WTC11 (cell line): ENCODE measurements at regions not wholly inside any gene's neighbourhood (a gene's known extent, or its start where the extent isn't known, plus 50 kb on each side); places are given as distances from the start of the nearest gene placed in this dataset.

Source experiments
- ATAC-seq: fragments of 200-7000 bp; cut with Tn5 transposase; 2 replicates; pipeline ENCODE4 v1.10.0; 2021; ENCODE audit warnings: mild to moderate bottlenecking, moderate library complexity
- CTCF ChIA-PET: fragments of 300-600 bp; sonication (Branson Sonifier 250); formaldehyde crosslinking; loops from one replicate; lab custom pipeline; 2021; ENCODE audit warnings: antibody characterized with exemption; lab: Charles Lee
- POLR2A ChIA-PET: fragments of 350-600 bp; sonication (Branson Sonifier 250); formaldehyde crosslinking; loops from one replicate; lab custom pipeline; 2021; ENCODE audit warnings: antibody characterized with exemption; lab: Charles Lee
- DNase-seq: peaks from one replicate; pipeline ENCODE4 v3.0.0; 2021; ENCODE audit warnings: low spot score
- H3K27ac Mint-ChIP-seq: 2 replicates; pipeline ENCODE4 v1.8.0; 2021; ENCODE audit warnings: mixed read lengths
- H3K27me3 Mint-ChIP-seq: 2 replicates; pipeline ENCODE4 v1.8.0; 2021; ENCODE audit warnings: low read depth, mild to moderate bottlenecking, moderate library complexity, mixed read lengths
- H3K36me3 Mint-ChIP-seq: 2 replicates; pipeline ENCODE4 v1.8.0; 2021; ENCODE audit warnings: mixed read lengths
- H3K4me1 Mint-ChIP-seq: 2 replicates; pipeline ENCODE4 v1.8.0; 2022; ENCODE audit warnings: mixed read lengths
- H3K4me3 Mint-ChIP-seq: 2 replicates; pipeline ENCODE4 v1.8.0; 2021; ENCODE audit warnings: mild to moderate bottlenecking, moderate library complexity, mixed read lengths
- H3K9me3 Mint-ChIP-seq: 2 replicates; pipeline ENCODE4 v1.8.0; 2021; ENCODE audit warnings: mixed read lengths
- CREM ChIP-seq: sonication (generic); formaldehyde crosslinking; IDR thresholded peaks from 2 replicates; pipeline ENCODE4 v1.8.1; 2022; ENCODE audit warnings: mild to moderate bottlenecking, missing genetic modification reagents, moderate library complexity
- ERG ChIP-seq: fragments of 250-450 bp; sonication (Bioruptor Pico); IDR thresholded peaks from 2 replicates; pipeline ENCODE4 v1.8.0; 2021; ENCODE audit warnings: mild to moderate bottlenecking
- FOXP1 ChIP-seq: sonication (generic); formaldehyde crosslinking; IDR thresholded peaks from 2 replicates; pipeline ENCODE4 v1.8.0; 2022; ENCODE audit warnings: missing genetic modification reagents, mild to moderate bottlenecking, moderate library complexity, borderline replicate concordance
- FOXP4 ChIP-seq: sonication (generic); formaldehyde crosslinking; IDR thresholded peaks from 2 replicates; pipeline ENCODE4 v1.8.0; 2022; ENCODE audit warnings: mild to moderate bottlenecking, missing genetic modification reagents
- GTF2I ChIP-seq: fragments of 250-450 bp; sonication (Bioruptor Pico); conservative IDR thresholded peaks from 2 replicates; pipeline ENCODE4 v1.4.0; 2021; ENCODE audit warnings: mild to moderate bottlenecking
- HMGA2 ChIP-seq: fragments of 250-450 bp; sonication (Bioruptor Pico); IDR thresholded peaks from 2 replicates; pipeline ENCODE4 v1.4.0; 2021; ENCODE audit warnings: mild to moderate bottlenecking, moderate library complexity
- NFE2L1 ChIP-seq: sonication (generic); formaldehyde crosslinking; IDR thresholded peaks from 2 replicates; pipeline ENCODE4 v1.8.1; 2023; ENCODE audit warnings: missing genetic modification reagents
- OVOL2 ChIP-seq: fragments of 250-450 bp; sonication (Bioruptor Pico); IDR thresholded peaks from 2 replicates; pipeline ENCODE4 v1.9.0; 2021; ENCODE audit warnings: mild to moderate bottlenecking, borderline replicate concordance
- PRRX2 ChIP-seq: fragments of 250-450 bp; sonication (Bioruptor Pico); IDR thresholded peaks from 2 replicates; pipeline ENCODE4 v1.8.0; 2021; ENCODE audit warnings: mild to moderate bottlenecking
- SP1 ChIP-seq: sonication (generic); formaldehyde crosslinking; conservative IDR thresholded peaks from 2 replicates; pipeline ENCODE4 v1.8.1; 2022; ENCODE audit warnings: missing genetic modification reagents
- TEAD4 ChIP-seq: sonication (generic); formaldehyde crosslinking; IDR thresholded peaks from 2 replicates; pipeline ENCODE4 v1.8.0; 2022; ENCODE audit warnings: mild to moderate bottlenecking, missing genetic modification reagents
- ZNF219 ChIP-seq: sonication (generic); formaldehyde crosslinking; IDR thresholded peaks from 2 replicates; pipeline ENCODE4 v1.8.0; 2023; ENCODE audit warnings: missing genetic modification reagents, mild to moderate bottlenecking, borderline replicate concordance
- ZNF396 ChIP-seq: fragments of 250-450 bp; sonication (Bioruptor Pico); IDR thresholded peaks from 2 replicates; pipeline ENCODE4 v1.8.0; 2021; ENCODE audit warnings: mild to moderate bottlenecking, moderate library complexity, borderline replicate concordance
- ZSCAN18 ChIP-seq: fragments of 250-450 bp; sonication (Bioruptor Pico); IDR thresholded peaks from 2 replicates; pipeline ENCODE4 v2.1.2; 2022; ENCODE audit warnings: mild to moderate bottlenecking, moderate library complexity
- TF ChIP-seq, protein P1 (sequence below): sonication (generic); formaldehyde crosslinking; conservative IDR thresholded peaks from 2 replicates; pipeline ENCODE4 v1.8.1; 2023; ENCODE audit warnings: mild to moderate bottlenecking, low read depth, missing genetic modification reagents, moderate library complexity
- TF ChIP-seq, protein P2 (sequence below): sonication (generic); formaldehyde crosslinking; IDR thresholded peaks from 2 replicates; pipeline ENCODE4 v1.8.0; 2022; ENCODE audit warnings: missing genetic modification reagents
- TF ChIP-seq, protein P3 (sequence below): fragments of 250-450 bp; sonication (Bioruptor Pico); IDR thresholded peaks from 2 replicates; pipeline ENCODE4 v1.9.0; 2021; ENCODE audit warnings: mild to moderate bottlenecking
- TF ChIP-seq, protein P4 (sequence below): sonication (generic); formaldehyde crosslinking; IDR thresholded peaks from 2 replicates; pipeline ENCODE4 v1.8.1; 2022; ENCODE audit warnings: mild to moderate bottlenecking, missing genetic modification reagents, moderate library complexity, borderline replicate concordance

DNA sequence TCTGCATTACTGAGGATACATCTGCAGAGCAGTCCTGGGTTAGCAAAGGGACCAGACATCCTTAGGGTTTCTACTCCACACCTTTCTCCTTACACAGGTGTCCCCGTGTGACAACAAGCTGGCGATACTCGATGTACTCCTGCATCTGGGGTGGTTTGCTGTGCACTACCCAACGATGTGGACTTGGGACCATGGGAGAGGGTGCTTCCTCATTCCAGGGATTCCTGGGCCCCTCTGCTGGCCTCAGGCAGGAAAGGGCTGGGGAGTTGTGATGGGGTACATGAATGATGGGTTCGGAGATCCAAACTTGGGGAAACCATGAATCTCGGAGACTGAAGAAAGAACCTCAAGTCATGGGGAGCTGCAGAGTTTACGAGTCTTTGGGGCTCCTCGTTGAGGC is 179.6 kb upstream of the GALNT17 start (continued):
- TF ChIP-seq, protein P1, sequence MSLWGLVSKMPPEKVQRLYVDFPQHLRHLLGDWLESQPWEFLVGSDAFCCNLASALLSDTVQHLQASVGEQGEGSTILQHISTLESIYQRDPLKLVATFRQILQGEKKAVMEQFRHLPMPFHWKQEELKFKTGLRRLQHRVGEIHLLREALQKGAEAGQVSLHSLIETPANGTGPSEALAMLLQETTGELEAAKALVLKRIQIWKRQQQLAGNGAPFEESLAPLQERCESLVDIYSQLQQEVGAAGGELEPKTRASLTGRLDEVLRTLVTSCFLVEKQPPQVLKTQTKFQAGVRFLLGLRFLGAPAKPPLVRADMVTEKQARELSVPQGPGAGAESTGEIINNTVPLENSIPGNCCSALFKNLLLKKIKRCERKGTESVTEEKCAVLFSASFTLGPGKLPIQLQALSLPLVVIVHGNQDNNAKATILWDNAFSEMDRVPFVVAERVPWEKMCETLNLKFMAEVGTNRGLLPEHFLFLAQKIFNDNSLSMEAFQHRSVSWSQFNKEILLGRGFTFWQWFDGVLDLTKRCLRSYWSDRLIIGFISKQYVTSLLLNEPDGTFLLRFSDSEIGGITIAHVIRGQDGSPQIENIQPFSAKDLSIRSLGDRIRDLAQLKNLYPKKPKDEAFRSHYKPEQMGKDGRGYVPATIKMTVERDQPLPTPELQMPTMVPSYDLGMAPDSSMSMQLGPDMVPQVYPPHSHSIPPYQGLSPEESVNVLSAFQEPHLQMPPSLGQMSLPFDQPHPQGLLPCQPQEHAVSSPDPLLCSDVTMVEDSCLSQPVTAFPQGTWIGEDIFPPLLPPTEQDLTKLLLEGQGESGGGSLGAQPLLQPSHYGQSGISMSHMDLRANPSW (CRISPR knock-in tag): no peak
- TF ChIP-seq ZSCAN18 (CRISPR knock-in tag): no peak
- TF ChIP-seq FOXP4 (CRISPR knock-in tag): no peak
- TF ChIP-seq, protein P2, sequence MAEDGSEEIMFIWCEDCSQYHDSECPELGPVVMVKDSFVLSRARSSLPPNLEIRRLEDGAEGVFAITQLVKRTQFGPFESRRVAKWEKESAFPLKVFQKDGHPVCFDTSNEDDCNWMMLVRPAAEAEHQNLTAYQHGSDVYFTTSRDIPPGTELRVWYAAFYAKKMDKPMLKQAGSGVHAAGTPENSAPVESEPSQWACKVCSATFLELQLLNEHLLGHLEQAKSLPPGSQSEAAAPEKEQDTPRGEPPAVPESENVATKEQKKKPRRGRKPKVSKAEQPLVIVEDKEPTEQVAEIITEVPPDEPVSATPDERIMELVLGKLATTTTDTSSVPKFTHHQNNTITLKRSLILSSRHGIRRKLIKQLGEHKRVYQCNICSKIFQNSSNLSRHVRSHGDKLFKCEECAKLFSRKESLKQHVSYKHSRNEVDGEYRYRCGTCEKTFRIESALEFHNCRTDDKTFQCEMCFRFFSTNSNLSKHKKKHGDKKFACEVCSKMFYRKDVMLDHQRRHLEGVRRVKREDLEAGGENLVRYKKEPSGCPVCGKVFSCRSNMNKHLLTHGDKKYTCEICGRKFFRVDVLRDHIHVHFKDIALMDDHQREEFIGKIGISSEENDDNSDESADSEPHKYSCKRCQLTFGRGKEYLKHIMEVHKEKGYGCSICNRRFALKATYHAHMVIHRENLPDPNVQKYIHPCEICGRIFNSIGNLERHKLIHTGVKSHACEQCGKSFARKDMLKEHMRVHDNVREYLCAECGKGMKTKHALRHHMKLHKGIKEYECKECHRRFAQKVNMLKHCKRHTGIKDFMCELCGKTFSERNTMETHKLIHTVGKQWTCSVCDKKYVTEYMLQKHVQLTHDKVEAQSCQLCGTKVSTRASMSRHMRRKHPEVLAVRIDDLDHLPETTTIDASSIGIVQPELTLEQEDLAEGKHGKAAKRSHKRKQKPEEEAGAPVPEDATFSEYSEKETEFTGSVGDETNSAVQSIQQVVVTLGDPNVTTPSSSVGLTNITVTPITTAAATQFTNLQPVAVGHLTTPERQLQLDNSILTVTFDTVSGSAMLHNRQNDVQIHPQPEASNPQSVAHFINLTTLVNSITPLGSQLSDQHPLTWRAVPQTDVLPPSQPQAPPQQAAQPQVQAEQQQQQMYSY (CRISPR knock-in tag): no peak
- TF ChIP-seq, protein P3, sequence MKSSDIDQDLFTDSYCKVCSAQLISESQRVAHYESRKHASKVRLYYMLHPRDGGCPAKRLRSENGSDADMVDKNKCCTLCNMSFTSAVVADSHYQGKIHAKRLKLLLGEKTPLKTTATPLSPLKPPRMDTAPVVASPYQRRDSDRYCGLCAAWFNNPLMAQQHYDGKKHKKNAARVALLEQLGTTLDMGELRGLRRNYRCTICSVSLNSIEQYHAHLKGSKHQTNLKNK (CRISPR knock-in tag): no peak
- TF ChIP-seq NFE2L1 (CRISPR knock-in tag): no peak

DNA sequence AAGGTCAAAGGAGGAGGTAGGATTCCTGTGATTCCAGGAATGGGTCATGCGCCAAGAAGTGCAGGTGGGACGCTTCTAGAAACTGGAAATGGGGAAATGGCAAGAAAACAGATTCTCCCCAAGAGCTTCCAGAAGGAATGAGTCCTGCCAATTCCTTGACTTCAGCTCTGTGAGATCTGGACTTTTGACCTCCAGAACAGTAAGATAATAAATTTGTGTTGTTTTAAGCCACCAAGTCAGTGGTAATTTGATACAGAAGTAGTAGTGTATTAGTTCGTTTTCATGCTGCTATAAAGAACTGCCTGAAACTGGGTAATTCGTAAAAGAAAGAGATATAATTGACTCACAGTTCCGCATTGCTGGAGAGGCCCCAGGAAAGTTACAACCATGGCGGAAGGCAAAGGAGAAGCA is 178.6 kb upstream of the GALNT17 start:
- no peak overlapping the region for H3K27ac Mint-ChIP-seq
- peaks cover 20% of the 10 kb centered on the region for H3K4me1 Mint-ChIP-seq
- DNase-seq (no peak), ATAC-seq (no peak)
- no peak for TF ChIP-seq ZNF219 (CRISPR knock-in tag)
- no peak for TF ChIP-seq HMGA2 (CRISPR knock-in tag)
- ChIA-PET POLR2A (no interaction called here), CTCF (no interaction called here)
- H3K9me3 Mint-ChIP-seq: peaks cover 15% of the 10 kb centered on the region
- H3K27me3 Mint-ChIP-seq: no peaks in the 10 kb centered on the region
- H3K36me3 Mint-ChIP-seq: peaks cover 7% of the 10 kb centered on the region
- H3K4me3 Mint-ChIP-seq: no peak overlapping the region

GRCh38 chr7:70953796-70954195 is 178.1 kb upstream of the GALNT17 start:
- DNase-seq: no peak
- H3K27me3 Mint-ChIP-seq: no peaks in the 10 kb centered on the region
- H3K36me3 Mint-ChIP-seq: peaks cover 2% of the 10 kb centered on the region
- ChIA-PET POLR2A (no interaction called here), CTCF (no interaction called here)
- no peak for ATAC-seq
- H3K9me3 Mint-ChIP-seq: peaks cover 11% of the 10 kb centered on the region
- no peak overlapping the region for H3K27ac Mint-ChIP-seq
- no peak overlapping the region for H3K4me3 Mint-ChIP-seq
- peaks cover 20% of the 10 kb centered on the region for H3K4me1 Mint-ChIP-seq
- TF ChIP-seq CREM (CRISPR knock-in tag): no peak
- TF ChIP-seq OVOL2 (CRISPR knock-in tag): no peak
- TF ChIP-seq, protein P3 (CRISPR knock-in tag): no peak
- TF ChIP-seq ERG (CRISPR knock-in tag): no peak
- no peak for TF ChIP-seq FOXP4 (CRISPR knock-in tag)
- no peak for TF ChIP-seq GTF2I (CRISPR knock-in tag)
- TF ChIP-seq ZNF396 (CRISPR knock-in tag): no peak
- no peak for TF ChIP-seq SP1
- no peak for TF ChIP-seq TEAD4 (CRISPR knock-in tag)
- no peak for TF ChIP-seq FOXP1 (CRISPR knock-in tag)
- TF ChIP-seq PRRX2 (CRISPR knock-in tag): no peak
- TF ChIP-seq, protein P4, sequence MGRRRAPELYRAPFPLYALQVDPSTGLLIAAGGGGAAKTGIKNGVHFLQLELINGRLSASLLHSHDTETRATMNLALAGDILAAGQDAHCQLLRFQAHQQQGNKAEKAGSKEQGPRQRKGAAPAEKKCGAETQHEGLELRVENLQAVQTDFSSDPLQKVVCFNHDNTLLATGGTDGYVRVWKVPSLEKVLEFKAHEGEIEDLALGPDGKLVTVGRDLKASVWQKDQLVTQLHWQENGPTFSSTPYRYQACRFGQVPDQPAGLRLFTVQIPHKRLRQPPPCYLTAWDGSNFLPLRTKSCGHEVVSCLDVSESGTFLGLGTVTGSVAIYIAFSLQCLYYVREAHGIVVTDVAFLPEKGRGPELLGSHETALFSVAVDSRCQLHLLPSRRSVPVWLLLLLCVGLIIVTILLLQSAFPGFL (CRISPR knock-in tag): no peak
